ENCODE measurements at regions not wholly inside any gene's neighbourhood (a gene's known extent, or its start where the extent isn't known, plus 50 kb on each side); places are given as distances from the start of the nearest gene placed in this dataset.

GRCh38 chr5:133750856-133751255, 138.5 kb upstream of the FSTL4 start:
- H3K36me3 ChIP-seq (ENCODE audit: insufficient read depth, low read length) = no peaks in the 10 kb centered on the region
- H3K27ac ChIP-seq (ENCODE audit: low read depth, low read length, poor library complexity, severe bottlenecking) = no peak overlapping the region
- H3K4me3 ChIP-seq (ENCODE audit: low read depth, low read length, poor library complexity, severe bottlenecking) = no peak overlapping the region
- no peak overlapping the region for H2AFZ ChIP-seq (ENCODE audit: low read length)
- no peak overlapping the region for H3K9ac ChIP-seq (ENCODE audit: low read length)
- TF ChIP-seq CTCF (IDR thresholded peaks at IDR 0.05; ENCODE audit: low read length) (no peak), EZH2 (IDR thresholded peaks at IDR 0.05; ENCODE audit: borderline replicate concordance, low read length) (no peak)
- H3F3A ChIP-seq (ENCODE audit: insufficient read depth, low read length) = no peaks in the 10 kb centered on the region
- H3K9me3 ChIP-seq (ENCODE audit: low read length) = no peaks in the 10 kb centered on the region
- no peaks in the 10 kb centered on the region for H3K9me2 ChIP-seq (ENCODE audit: low read depth, low read length)
- H3K27me3 ChIP-seq (ENCODE audit: insufficient read depth, low read length) = 0 out of 2 replicates have a peak, but pooled peaks cover 3% of the 10 kb centered on the region
- H3K4me2 ChIP-seq (ENCODE audit: low read length) = no peak overlapping the region
- no peaks in the 10 kb centered on the region for H4K20me1 ChIP-seq (ENCODE audit: insufficient read depth, low read length)
- no peaks in the 10 kb centered on the region for H3K4me1 ChIP-seq (ENCODE audit: insufficient read depth, low read length, severe bottlenecking)
- no peaks in the 10 kb centered on the region for H3K79me2 ChIP-seq (ENCODE audit: insufficient read depth, low read length)

GRCh38 chr5:133750356-133750755, 138.0 kb upstream of the FSTL4 start:
- Histone ChIP-seq H3K4me1 (ENCODE audit: insufficient read depth, low read length, severe bottlenecking) (no peaks in the 10 kb centered on the region), H3K79me2 (ENCODE audit: insufficient read depth, low read length) (no peaks in the 10 kb centered on the region), H3K4me3 (ENCODE audit: low read depth, low read length, poor library complexity, severe bottlenecking) (no peak overlapping the region), H3K27me3 (ENCODE audit: insufficient read depth, low read length) (0 out of 2 replicates have a peak, but pooled peaks cover 3% of the 10 kb centered on the region), H3K27ac (ENCODE audit: low read depth, low read length, poor library complexity, severe bottlenecking) (no peak overlapping the region), H3K9me2 (ENCODE audit: low read depth, low read length) (no peaks in the 10 kb centered on the region), H3K4me2 (ENCODE audit: low read length) (no peak overlapping the region), H4K20me1 (ENCODE audit: insufficient read depth, low read length) (no peaks in the 10 kb centered on the region), H3K9me3 (ENCODE audit: low read length) (no peaks in the 10 kb centered on the region), H3F3A (ENCODE audit: insufficient read depth, low read length) (no peaks in the 10 kb centered on the region), H3K36me3 (ENCODE audit: insufficient read depth, low read length) (no peaks in the 10 kb centered on the region), H3K9ac (ENCODE audit: low read length) (no peak overlapping the region), H2AFZ (ENCODE audit: low read length) (no peak overlapping the region)
- TF ChIP-seq EZH2 (IDR thresholded peaks at IDR 0.05; ENCODE audit: borderline replicate concordance, low read length) (no peak), CTCF (IDR thresholded peaks at IDR 0.05; ENCODE audit: low read length) (no peak)

- Histone ChIP-seq H4K20me1 (ENCODE audit: insufficient read depth, low read length) (no peaks in the 10 kb centered on the region), H2AFZ (ENCODE audit: low read length) (no peak overlapping the region), H3K9me3 (ENCODE audit: low read length) (no peaks in the 10 kb centered on the region), H3F3A (ENCODE audit: insufficient read depth, low read length) (no peaks in the 10 kb centered on the region), H3K4me3 (ENCODE audit: low read depth, low read length, poor library complexity, severe bottlenecking) (no peak overlapping the region), H3K4me2 (ENCODE audit: low read length) (no peak overlapping the region), H3K9ac (ENCODE audit: low read length) (no peak overlapping the region), H3K4me1 (ENCODE audit: insufficient read depth, low read length, severe bottlenecking) (no peaks in the 10 kb centered on the region), H3K27me3 (ENCODE audit: insufficient read depth, low read length) (0 out of 2 replicates have a peak, but pooled peaks cover 3% of the 10 kb centered on the region), H3K9me2 (ENCODE audit: low read depth, low read length) (no peaks in the 10 kb centered on the region), H3K79me2 (ENCODE audit: insufficient read depth, low read length) (no peaks in the 10 kb centered on the region), H3K36me3 (ENCODE audit: insufficient read depth, low read length) (no peaks in the 10 kb centered on the region), H3K27ac (ENCODE audit: low read depth, low read length, poor library complexity, severe bottlenecking) (no peak overlapping the region)
- TF ChIP-seq EZH2 (IDR thresholded peaks at IDR 0.05; ENCODE audit: borderline replicate concordance, low read length) (no peak), CTCF (IDR thresholded peaks at IDR 0.05; ENCODE audit: low read length) (no peak)
Measured at GRCh38 chr5:133749331-133749985, 137.1 kb upstream of the FSTL4 start.

Data from OCI-LY1 (cell line).